ENCODE measurements at regions not wholly inside any gene's neighbourhood (a gene's known extent, or its start where the extent isn't known, plus 50 kb on each side); places are given as distances from the start of the nearest gene placed in this dataset.

DNA sequence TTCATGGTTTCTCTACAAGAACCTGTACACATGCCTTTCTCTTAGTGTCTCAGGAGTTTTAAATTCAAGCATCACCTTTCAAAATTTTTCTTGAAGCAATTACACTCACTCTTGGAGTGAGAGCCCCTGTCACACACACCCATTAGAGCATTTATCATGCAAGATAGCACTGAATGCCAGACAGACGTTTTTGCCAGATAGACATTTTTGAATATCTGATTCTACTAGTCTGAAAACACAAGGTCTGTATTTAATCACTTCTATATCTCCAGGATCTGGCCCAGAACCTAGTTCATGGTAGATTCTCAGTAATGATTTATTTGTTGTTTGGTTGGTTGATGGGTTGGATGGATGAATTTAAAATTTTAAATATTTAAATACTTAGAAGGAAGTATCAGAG lies 60.9 kb upstream of the PDE1C start:
- DNase-seq, result no peak

DNA sequence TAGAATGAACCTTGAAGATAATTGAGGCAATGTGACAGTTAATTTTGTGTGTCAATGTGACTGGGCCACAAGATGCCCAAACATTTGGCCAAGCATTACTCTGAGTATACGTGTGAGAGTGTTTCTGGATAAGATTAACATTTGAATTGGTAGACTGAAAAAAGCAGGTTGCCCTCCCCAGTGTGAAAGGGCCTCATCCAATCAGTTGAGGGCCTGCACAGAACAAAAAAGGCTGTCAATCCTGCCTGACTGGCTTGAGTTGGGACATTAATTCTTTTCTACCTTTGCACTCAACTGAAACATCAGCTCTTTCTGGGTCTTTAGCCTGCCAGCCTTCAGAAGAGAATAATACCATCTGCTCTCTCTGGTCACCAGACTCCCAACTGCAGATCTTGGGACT lies 56.6 kb upstream of the PDE1C start:
- DNase-seq, result no peak

Data from activated T-cell treated with anti-CD3 and anti-CD28 coated beads, Interleukin-2, amount 50 U/mL, for 1 hour (primary cell).